ELF-1 (cell line): ENCODE measurements at regions not wholly inside any gene's neighbourhood (a gene's known extent, or its start where the extent isn't known, plus 50 kb on each side); places are given as distances from the start of the nearest gene placed in this dataset.

Experiments
- DNase-seq: peaks from one replicate; pipeline ENCODE4 v3.0.0-alpha.2; 2016; ENCODE audit warnings: low read depth, low spot score

DNA sequence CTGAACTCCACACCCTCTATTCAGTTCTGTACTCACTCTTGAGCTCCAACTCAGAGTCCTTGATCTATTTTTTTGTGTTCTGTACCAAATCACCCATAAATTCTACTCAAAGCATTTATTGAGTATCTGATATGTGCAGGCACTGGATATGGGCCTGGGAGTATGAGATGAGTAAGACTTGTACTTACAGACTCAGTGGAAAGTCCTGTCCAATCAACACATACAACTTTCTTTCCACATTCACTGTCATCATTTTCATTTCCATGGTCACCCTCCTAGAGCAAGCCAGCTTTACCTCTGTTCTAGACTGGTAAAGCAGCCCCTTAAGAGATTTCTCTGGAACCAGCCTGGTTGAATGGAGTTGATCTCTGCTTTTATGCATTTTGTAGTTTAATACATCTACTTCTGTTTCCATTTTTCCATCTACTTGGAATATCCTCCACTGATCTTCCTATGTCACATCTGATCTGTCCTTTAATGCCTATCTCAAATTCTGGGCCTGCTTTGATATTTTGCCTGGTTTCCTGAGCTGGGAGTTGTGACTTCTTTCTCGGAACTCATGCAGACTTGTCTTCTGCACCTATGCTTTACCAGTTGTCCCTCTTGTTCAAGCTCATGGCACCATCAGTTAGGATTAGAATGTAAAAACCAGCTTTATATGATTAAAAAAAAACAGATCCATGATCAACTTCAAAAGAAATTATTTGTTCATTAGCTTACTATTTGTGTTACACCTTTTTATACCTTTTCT is 96.9 kb upstream of the GLS start:
- DNase-seq, result no peak

DNA sequence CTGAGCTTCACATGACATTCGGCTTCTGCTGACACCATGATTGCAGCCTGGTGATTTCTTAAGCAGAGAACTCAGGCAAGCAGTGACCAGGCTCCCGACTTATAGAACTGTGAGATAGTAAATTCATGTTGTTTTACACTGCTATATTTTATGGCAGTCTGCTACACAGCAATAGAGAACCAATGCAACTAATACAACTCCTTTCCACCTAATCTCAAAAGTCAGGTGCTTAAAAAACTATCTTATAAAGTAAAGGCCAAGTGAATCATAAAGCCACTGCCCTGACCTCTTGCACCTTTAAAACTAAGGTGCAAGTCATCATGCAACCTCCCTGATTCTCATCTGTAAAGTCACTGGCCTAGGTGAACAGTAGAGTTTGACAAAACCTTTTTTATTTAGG is 95.3 kb upstream of the GLS start:
- no peak for DNase-seq

DNA sequence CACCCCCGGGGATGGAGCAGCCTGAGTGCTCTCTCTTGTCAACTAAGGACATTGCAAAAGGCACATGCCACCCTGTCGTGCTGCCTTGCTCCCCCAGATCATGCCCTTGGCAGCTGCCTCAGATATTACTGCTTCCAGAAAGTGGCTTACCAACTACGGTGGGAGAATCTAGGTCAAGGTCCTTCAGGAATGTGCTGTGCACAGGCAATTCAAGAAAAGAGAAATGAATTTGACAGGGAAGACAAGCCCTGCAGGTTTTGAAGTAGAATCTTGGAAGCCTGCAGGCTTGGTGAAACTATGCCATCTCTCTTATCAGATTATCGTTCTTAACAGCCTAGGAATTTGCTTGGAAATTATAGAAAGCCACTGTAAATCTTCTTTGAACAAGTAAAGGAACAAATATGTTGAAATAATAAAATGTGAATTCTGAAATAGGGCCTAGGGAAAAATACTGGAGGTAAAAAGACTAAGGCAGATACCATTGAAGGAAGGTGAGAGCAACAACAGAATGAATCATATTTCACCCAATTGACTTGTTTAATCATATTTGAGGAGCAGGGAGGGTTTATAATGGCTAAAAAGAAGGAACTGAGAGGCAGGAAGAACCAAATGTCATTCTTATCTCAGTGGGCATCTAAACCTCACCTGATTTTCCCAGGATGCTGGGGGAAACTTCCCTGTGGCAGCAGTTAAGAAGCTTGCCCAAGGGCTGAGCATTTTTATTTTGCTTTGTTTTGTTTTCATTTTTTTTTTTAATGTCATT is 94.0 kb upstream of the GLS start:
- peak; percentile 17 for DNase-seq

DNA sequence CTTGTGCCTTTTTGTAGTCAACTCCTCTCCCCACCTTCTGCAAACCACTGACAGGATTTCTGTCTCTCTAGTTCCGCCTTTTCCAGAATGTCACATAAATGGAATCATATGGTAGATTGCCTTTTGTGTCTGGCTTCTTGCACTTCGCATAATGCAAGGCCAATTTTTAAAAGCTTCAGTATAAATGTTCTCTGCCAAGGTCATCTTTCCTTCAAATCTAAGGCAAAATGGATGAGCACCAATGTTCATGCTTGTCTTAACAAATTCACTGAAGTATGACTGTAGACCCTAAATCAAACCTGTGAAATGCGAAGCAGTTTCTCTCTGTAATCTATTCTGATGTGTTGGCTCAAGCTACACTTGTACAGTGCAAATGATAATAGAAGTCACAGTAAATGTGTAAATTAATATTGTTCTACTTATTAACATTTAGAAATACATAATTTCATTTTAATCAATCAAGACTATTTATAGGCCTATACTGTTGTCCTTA is 92.8 kb upstream of the GLS start:
- DNase-seq, result no peak

DNA sequence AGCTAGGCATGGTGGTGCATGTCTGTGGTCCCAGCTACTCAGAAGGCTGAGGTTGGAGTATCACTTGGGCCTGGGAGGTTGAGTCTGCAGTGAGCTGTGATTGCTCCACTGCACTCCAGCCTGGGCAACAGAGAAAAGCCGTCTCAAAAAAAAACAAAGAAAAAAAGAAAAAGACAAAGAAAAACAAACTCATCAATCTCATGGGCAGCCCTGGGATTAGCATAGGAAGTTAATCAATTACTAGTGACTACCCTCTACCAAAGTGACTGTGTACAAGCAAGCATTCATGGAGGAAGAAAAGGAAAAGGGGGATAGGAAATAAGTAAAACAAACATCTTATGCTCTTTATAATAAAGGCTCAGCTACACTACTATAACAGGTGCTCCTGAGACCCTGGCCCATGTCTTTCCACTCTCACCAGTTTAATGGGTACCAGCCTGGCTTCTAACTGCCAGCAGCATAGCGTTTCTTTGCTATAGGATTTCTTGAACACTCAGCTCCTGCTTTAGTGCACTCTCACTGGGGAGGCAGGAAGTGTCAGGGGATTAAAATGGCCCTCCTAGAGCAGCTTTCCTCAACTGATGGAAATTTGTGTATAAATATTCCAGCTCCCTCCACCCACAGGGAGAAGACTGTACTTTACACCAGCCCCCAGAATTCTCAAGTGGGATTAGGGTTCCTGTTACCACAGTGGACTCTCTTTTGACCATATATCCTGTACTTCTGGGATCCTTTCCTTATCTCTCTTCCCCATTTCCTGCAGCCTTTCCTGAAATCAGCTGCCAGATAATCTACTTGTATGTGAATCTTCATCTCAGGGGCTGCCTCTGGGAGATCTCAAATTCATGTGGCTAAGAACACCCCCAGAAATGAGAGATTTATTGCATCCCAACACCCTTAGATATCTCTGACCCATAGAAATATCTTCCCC is 91.3 kb upstream of the GLS start:
- no peak for DNase-seq

DNA sequence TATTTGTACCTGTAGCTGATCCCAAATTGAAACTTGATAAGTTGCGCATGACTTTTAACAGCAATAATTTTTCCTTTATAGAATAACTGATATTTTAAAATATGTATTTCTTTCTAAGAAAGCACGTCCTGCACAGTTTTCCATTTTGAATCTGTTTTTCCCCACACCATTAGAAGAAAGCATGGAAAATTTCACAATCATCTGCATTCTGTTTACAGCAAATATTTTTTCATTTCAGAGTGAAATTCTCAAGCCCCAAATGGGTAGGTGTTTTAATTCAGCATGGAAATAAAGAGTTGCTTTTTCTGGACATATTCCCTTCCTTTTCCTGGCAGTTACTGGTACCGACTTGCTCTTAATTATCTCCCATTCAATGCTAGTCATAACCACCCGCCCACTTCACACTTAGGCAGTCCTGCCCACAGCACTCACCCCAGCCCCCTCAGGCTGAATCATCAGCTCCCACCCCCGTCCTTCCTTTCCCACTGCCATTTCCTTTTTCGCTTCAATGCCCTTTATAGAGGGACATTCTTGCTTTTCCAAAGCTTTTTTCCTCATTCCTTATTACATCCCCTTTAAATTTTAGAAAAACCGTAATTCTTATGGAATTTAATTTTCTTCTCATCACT is 89.2 kb upstream of the GLS start:
- DNase-seq, result no peak

DNA sequence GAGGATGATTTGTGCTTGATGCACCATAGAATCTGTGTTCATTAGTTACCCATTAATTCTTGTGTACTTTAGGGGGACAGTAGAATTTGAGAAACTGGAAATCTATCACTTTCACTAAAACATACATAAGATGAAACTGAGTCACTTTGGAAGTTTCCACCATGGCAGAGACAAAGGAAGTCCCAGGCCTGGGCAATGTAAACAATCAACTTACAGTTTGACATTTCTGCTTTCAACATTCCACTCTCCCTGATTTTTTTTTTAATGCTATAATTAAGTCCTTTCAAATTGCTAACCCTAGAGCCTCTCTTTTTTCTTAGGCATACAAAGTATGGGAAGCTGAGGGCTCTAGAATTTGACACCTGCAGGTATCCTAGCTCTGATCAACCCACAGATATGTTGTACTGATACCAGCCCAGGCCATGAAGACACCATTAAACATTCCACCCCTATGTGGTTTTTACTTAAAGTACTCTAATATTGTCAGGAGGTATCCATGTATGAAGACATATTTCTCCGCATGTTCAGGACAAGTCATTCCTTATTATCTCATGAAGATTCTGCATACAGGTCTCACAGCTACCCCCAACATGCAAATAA is 88.5 kb upstream of the GLS start:
- DNase-seq, result no peak

DNA sequence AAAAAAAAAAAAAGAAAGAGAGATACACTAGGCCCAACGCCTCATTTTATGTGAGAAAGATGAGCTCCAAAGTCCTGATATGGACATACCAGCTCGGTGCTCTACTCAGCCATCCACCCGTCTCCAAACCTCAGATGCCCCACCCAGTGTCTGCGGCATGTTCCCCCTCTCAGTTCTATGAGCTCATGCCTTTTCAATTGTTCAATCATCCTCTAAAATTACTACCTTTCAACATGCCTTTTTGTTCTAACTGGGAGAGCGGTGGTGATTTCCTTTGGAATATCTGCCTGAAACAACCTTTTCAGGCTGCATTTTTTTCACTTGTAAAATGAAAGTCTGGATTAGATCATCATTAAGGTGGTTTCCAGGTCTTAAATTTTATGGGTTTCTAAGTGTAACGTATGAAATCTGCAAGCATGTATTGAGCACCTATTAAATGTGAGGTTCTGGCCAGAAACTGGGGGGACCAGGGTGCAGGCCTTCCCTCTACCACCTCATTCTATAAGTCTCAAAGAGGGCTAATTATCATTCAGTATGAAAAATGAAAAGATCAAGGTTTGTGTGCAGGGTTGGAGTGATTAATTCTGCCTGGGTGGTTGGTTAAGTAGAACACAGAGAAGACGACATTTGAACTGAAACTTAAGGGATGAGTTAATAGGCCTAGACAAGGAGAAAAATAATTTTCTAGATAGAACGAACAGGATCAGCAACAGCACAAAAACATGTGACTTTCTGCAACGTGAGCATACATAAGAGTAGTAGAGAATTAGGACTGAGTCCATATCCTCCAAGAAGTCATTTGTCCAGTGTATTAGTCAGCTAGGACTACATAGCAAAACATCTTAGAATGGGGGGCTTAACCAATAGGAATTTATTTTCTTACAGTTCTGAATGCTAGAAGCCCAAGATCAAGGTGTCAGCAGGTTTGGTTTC is 87.4 kb upstream of the GLS start:
- DNase-seq, result no peak

DNA sequence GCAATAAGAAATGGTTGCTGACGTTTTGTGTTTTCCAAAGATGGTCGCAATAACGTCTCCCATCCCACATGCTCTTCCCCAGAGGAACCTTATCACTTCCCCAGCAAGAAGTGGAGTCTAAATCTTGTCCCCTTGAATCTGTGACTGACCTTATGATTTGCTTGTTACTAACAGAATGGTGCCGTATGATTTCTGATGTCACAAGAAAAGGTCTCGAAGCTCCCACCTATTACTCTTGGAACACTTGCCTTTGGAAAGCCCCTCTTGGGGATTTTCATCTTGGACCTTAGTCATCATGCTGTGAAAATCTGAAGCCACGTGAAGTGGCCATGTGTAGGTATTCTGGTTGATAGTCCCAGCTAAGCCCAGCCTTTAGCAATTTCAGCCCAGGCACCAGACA is 86.2 kb upstream of the GLS start:
- DNase-seq, result no peak

DNA sequence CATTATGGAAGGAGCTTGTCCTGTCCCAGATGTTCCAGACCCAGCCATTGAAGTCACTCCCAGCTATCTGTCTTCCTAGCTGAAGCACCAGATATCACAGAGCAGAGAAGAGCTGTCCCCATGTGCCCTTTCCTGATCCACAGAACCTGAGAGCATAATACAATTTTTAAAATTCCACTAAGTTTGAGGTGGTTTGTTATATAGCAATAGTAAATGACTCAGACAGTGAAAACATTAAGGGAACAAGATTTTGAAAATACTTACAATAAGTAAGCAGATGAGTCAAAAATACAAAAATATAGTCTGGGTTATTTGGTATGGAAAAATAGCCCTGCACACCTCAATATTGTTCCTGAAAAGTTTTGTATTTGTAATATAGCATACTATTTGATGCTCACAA is 85.8 kb upstream of the GLS start:
- DNase-seq, result no peak

DNA sequence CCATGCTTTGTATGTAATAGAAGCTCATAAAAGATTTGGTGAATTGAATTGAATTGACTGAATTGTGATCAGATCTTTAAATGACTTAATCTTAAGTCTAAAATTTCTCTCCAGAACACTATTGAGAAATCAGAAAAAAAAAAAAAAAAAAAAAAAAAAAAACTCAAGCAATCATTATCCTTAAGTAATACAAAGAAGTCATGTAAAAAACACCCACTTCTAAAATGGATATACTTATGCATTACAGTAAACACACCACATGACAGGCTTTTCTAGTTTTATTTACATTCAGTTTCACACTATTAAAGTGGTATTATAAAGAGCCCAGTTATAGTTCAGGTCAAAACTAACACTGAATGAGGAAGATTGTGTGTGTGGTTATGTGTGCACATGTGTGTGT is 84.9 kb upstream of the GLS start:
- no peak for DNase-seq

DNA sequence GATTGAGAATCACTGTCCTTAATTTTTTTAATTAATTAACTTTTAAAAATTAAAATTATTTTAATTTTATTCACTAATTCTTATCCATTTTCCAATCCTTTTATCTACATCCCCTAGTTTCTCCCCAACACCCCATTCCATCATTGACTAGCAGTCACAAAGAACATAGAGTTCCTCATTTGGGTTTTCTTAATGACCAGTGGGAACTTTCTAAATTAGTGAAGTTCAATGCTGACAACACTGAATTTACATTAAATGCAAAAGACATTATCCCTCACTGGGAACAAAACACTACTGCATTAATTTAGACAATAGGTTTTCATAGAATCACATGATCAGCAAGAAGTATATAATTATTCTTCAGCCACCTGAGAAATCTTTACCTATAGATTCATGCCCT is 80.6 kb upstream of the GLS start:
- no peak for DNase-seq

DNA sequence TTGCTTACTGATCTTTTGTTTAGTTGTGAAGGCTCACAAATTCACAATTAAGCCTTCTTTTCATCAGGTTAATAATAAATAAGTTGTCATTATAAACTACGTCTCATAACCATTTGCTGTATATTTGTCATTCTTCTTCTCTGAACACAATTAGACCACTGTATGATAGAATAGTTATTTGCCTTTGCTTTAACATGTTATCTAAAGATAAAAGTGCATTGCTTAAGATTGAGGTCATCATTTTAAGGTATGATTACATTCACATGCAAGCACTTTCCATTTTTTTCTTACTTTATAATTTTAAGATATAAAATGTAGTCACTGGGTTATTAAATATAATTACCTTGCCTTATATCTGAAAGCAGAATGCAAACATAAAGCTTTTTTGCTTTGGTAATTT is 80.1 kb upstream of the GLS start:
- no peak for DNase-seq

DNA sequence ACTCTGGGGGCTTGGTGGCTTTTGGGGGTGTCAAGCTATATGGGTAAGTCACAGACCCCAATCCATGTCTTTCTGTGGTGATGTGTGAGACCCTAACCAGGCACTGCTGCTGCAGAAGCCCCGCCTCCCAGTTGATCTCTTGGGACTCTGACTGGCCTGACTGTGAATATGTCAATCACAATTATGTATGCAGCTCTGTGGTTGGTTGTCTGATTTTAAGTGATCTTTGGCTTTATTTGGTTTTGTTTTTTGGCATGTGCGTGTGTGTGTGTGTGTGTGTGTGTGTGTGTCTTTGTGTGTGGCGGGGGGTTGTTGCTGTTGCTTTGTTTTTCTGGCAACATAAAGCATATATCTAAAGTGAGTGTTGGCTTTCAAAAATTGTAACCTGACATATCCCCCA is 78.5 kb upstream of the GLS start:
- DNase-seq, result peak; percentile 18

DNA sequence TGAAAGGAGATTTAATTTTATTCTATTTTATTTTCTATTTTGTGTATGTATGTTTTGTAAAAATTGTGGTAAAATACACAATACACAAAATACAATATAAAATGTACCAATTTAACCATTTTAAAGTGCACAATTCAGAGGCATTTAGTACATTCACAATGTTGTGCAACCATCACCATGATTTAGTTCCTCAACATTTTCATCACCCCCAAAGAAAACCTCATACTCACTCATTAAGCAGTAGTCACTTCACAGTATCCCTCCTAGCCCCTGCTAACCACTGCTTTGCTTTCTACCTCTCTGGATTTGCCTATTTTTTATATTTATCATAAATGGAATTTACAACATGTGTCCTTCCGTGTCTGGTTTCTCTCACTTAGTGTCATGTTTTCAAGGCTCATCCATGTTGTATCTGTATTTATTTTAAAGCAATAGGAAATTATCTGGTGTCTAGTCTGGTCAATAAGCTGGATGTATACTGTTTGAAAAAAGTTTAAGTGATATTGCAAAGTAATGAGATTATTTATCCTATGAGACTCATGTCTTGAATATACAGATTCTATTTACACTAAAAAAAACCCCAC is 77.9 kb upstream of the GLS start:
- DNase-seq, result no peak

DNA sequence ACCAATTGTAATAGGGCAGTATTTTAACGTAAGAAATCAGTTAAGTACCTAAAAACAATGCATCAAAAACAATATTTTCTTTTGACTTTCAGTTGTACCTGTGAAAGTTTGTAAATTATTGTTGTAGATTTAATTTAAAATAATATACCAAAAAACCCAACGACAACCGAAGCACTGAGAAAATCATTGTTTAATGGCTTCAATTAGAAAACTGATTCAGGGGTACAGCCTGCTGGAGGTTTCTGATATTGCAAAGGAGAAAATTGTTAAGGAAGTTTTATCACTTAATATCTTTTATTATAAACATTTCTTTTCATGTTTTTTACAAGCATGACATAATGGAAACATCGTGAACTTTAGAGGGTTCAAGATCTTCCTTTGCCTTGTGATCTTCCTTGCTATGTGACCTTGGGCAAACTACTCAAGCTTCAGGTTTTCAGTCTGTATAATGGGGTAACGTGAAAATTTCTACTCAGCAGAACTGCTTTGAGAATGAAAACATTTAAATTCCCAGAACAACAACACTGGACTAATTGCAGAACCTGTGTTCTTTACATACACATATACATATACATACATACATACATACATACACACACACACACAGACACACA is 76.3 kb upstream of the GLS start:
- no peak for DNase-seq

DNA sequence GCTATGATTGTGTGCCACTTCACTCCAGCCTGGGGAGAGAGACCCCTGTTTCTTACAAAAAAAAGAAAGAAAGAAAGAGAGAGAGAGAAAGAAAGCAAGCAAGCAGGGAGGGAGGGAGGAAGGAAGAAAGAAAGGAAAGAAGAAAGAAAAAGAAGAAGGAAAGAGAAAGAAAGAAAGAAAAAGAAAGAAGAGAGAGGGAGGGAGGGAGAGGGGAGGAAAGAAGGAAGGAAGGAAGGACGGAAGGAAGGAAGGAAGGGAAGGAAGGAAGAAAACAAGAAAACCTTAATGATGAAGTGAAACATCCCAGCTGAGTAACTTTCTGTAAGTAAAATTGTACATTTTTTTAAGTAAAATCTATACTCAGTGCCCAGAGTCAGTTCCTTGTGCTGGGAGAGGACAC is 75.5 kb upstream of the GLS start:
- no peak for DNase-seq

DNA sequence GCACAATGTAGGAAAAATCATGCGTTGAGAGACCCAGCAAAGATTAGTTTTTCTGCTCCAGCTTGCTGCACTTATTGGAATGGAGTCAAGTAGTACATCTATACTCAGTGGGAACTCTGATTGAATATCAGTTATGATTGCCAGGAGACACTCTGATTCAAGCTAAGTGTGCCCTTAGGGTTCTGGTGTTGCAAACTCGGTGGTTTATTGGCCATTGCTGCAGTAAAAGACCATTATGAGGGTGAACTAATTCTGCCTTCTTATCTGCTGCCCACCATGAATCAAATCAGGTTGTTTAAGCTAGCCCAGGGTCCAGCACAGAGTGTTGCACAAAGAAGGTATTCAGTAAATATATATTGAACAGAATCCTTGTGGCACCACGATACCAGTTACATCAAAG is 74.8 kb upstream of the GLS start:
- no peak for DNase-seq

DNA sequence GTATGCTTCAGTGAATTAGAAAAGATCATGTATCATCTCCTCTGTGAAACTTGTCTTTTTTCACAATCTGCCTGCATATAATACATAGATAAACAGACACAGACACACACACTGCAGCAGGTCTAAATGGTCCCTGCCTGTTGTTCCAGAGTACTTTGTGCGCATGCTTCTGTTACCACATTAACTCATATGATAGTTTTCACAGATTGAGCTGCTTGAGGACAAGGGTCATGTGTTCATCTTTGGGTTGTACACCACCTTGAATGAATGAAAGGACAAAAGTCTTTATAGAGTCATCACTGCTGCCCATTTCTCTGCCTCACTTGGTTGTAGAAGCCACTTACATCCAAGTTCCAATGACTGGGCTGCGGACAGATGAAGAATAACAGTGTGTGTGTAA is 72.7 kb upstream of the GLS start:
- no peak for DNase-seq
